Liver (tissue), 8 donors: ENCODE measurements at regions not wholly inside any gene's neighbourhood (a gene's known extent, or its start where the extent isn't known, plus 50 kb on each side); places are given as distances from the start of the nearest gene placed in this dataset.

Experiments
- DNase-seq: peaks from one replicate; pipeline ENCODE4 v3.0.0-alpha.2; 2017; ENCODE audit warnings: low spot score
- H3K27ac ChIP-seq, 2 donors: one replicate each; pipeline ENCODE4 v1.7.0; 2013; ENCODE audit warnings: inconsistent platforms in 2 of 2, low read length in 2 of 2, control low read depth in 1 of 2, low read depth in 1 of 2, mild to moderate bottlenecking in 1 of 2
- H3K27me3 ChIP-seq, 4 donors: one replicate each; pipeline versions ENCODE4 v1.6.1 to v1.7.0; 2013; ENCODE audit warnings: low read length in 3 of 4, inconsistent platforms in 1 of 4, mild to moderate bottlenecking in 1 of 4, moderate library complexity in 1 of 4; ENCODE audit not compliant: control insufficient read depth in 4 of 4, insufficient read depth in 4 of 4
- H3K36me3 ChIP-seq, 4 donors: one replicate each; pipeline versions ENCODE4 v1.6.1 to v1.7.0; 2013; ENCODE audit warnings: low read length in 3 of 4, mild to moderate bottlenecking in 3 of 4, low read depth in 1 of 4, moderate library complexity in 1 of 4; ENCODE audit not compliant: control insufficient read depth in 4 of 4, insufficient read depth in 3 of 4
- H3K4me1 ChIP-seq, 4 donors: one replicate each; pipeline versions ENCODE4 v1.6.1 to v1.7.0; 2013; ENCODE audit warnings: low read length in 3 of 4, mild to moderate bottlenecking in 3 of 4, moderate library complexity in 1 of 4; ENCODE audit not compliant: control insufficient read depth in 4 of 4, insufficient read depth in 4 of 4
- H3K4me3 ChIP-seq, 3 donors: one replicate each; pipeline versions ENCODE4 v1.6.1 to v1.7.0; 2013; ENCODE audit warnings: low read length in 3 of 3, control low read depth in 1 of 3, low read depth in 1 of 3, mild to moderate bottlenecking in 1 of 3
- H3K9ac ChIP-seq, 2 donors: one replicate each; pipeline ENCODE4 v1.7.0; 2013; ENCODE audit warnings: low read length in 2 of 2, mild to moderate bottlenecking in 2 of 2, moderate library complexity in 2 of 2, control low read depth in 1 of 2, low read depth in 1 of 2
- H3K9me3 ChIP-seq, 4 donors: one replicate each; pipeline versions ENCODE4 v1.6.1 to v1.7.0; 2013; ENCODE audit warnings: low read length in 3 of 4; ENCODE audit not compliant: control insufficient read depth in 4 of 4
- CTCF ChIP-seq: fragments of 150-350 bp; IDR thresholded peaks from 2 replicates; pipeline ENCODE4 v1.5.1; 2017; ENCODE audit warnings: improper control_type of control experiment, low read depth, low read length; ENCODE audit not compliant: missing input control
- EGR1 ChIP-seq, 2 donors: IDR thresholded peaks; 2 replicates each; pipeline ENCODE4 v1.6.1; 2016 to 2018; ENCODE audit warnings: antibody characterized with exemption in 2 of 2, low read depth in 2 of 2
- FOXA1 ChIP-seq: IDR thresholded peaks from 2 replicates; pipeline ENCODE4 v1.6.1; 2016; ENCODE audit warnings: antibody characterized with exemption
- FOXA2 ChIP-seq: IDR thresholded peaks from 2 replicates; pipeline ENCODE4 v1.6.1; 2016; ENCODE audit warnings: antibody characterized with exemption
- GABPA ChIP-seq, 2 donors: IDR thresholded peaks in 1 of 2; conservative IDR thresholded peaks in 1 of 2; 2 replicates each; pipeline ENCODE4 v1.6.1; 2016; ENCODE audit warnings: antibody characterized with exemption in 2 of 2, mild to moderate bottlenecking in 1 of 2, moderate library complexity in 1 of 2
- HNF4A ChIP-seq, 2 donors: conservative IDR thresholded peaks; 2 replicates each; pipeline ENCODE4 v1.6.1; 2016; ENCODE audit warnings: antibody characterized with exemption in 2 of 2, mild to moderate bottlenecking in 2 of 2
- HNF4G ChIP-seq: IDR thresholded peaks from 2 replicates; pipeline ENCODE4 v1.6.1; 2016; ENCODE audit warnings: antibody characterized with exemption
- JUND ChIP-seq, 2 donors: IDR thresholded peaks; 2 replicates each; pipeline ENCODE4 v1.6.1; 2016; ENCODE audit warnings: antibody characterized with exemption in 2 of 2
- MAX ChIP-seq: IDR thresholded peaks from 2 replicates; pipeline ENCODE4 v1.6.1; 2016; ENCODE audit warnings: antibody characterized with exemption
- NR2F2 ChIP-seq: IDR thresholded peaks from 2 replicates; pipeline ENCODE4 v1.6.1; 2016; ENCODE audit warnings: antibody characterized with exemption
- RAD21 ChIP-seq, 2 donors: IDR thresholded peaks; 2 replicates each; pipeline ENCODE4 v1.6.1; 2016; ENCODE audit warnings: antibody characterized with exemption in 2 of 2, mild to moderate bottlenecking in 2 of 2
- RXRA ChIP-seq, 2 donors: IDR thresholded peaks; 2 replicates each; pipeline ENCODE4 v1.6.1; 2017 to 2018; ENCODE audit warnings: antibody characterized with exemption in 2 of 2, mild to moderate bottlenecking in 1 of 2
- SP1 ChIP-seq: IDR thresholded peaks from 2 replicates; pipeline ENCODE4 v1.6.1; 2018; ENCODE audit warnings: antibody characterized with exemption, mild to moderate bottlenecking
- TAF1 ChIP-seq: conservative IDR thresholded peaks from 2 replicates; pipeline ENCODE4 v1.6.1; 2016; ENCODE audit warnings: antibody characterized with exemption, mild to moderate bottlenecking
- YY1 ChIP-seq: IDR thresholded peaks from 2 replicates; pipeline ENCODE4 v1.6.1; 2016; ENCODE audit warnings: antibody characterized with exemption, mild to moderate bottlenecking
- ZBTB33 ChIP-seq: IDR thresholded peaks from 2 replicates; pipeline ENCODE4 v1.6.1; 2016; ENCODE audit warnings: antibody characterized with exemption
- WGBS: extraction: QIAGEN DNeasy Blood & Tissue Kit; methylation state at CpG from one replicate; pipeline ENCODE4 v1.1.7; 2013; 5-methylcytosine and 5-hydroxymethylcytosine counted together
- TF ChIP-seq, protein P1 (sequence below): IDR thresholded peaks from 2 replicates; pipeline ENCODE4 v1.6.1; 2016; ENCODE audit warnings: antibody characterized with exemption, mild to moderate bottlenecking
- TF ChIP-seq, protein P2 (sequence below): IDR thresholded peaks from 2 replicates; pipeline ENCODE4 v1.6.1; 2016; ENCODE audit warnings: antibody characterized with exemption
- donor health status: healthy.
- donor health status: healthy.
- donor health status: healthy.
- donor health status: healthy.
- donor health status: healthy.

- Histone ChIP-seq H3K4me3 (no peak overlapping the region), H3K36me3 (no peaks in the 10 kb centered on the region), H3K4me1 (no peaks in the 10 kb centered on the region), H3K9ac (no peak overlapping the region), H3K27me3 (peaks cover 0 to 2% (median 0%) of the 10 kb centered on the region in 4 donors), H3K27ac (no peak overlapping the region), H3K9me3 (peaks cover 0 to 5% (median 0%) of the 10 kb centered on the region in 4 donors)
- DNase-seq: no peak
- 58% methylated on average over 1 of the region's 1 CpG for WGBS
- TF ChIP-seq, protein P1, sequence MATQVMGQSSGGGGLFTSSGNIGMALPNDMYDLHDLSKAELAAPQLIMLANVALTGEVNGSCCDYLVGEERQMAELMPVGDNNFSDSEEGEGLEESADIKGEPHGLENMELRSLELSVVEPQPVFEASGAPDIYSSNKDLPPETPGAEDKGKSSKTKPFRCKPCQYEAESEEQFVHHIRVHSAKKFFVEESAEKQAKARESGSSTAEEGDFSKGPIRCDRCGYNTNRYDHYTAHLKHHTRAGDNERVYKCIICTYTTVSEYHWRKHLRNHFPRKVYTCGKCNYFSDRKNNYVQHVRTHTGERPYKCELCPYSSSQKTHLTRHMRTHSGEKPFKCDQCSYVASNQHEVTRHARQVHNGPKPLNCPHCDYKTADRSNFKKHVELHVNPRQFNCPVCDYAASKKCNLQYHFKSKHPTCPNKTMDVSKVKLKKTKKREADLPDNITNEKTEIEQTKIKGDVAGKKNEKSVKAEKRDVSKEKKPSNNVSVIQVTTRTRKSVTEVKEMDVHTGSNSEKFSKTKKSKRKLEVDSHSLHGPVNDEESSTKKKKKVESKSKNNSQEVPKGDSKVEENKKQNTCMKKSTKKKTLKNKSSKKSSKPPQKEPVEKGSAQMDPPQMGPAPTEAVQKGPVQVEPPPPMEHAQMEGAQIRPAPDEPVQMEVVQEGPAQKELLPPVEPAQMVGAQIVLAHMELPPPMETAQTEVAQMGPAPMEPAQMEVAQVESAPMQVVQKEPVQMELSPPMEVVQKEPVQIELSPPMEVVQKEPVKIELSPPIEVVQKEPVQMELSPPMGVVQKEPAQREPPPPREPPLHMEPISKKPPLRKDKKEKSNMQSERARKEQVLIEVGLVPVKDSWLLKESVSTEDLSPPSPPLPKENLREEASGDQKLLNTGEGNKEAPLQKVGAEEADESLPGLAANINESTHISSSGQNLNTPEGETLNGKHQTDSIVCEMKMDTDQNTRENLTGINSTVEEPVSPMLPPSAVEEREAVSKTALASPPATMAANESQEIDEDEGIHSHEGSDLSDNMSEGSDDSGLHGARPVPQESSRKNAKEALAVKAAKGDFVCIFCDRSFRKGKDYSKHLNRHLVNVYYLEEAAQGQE: no peak
- TF ChIP-seq RXRA (IDR thresholded peaks at IDR 0.05) (no peak), EGR1 (IDR thresholded peaks at IDR 0.05; ENCODE audit: low read depth in 2 of 2) (no peak), HNF4G (no peak), ZBTB33 (no peak), RAD21 (IDR thresholded peaks at IDR 0.05) (no peak), JUND (IDR thresholded peaks at IDR 0.05) (no peak), HNF4A (conservative IDR thresholded peaks at IDR 0.05) (no peak), MAX (no peak), TAF1 (no peak), CTCF (no peak), YY1 (no peak), SP1 (no peak), FOXA1 (no peak)
These were observed 930.2 kb upstream of the LRRTM1 start for GRCh38 chr2:81234711-81235110.

- Histone ChIP-seq H3K4me3 (no peak overlapping the region), H3K36me3 (no peaks in the 10 kb centered on the region), H3K27me3 (no peaks in the 10 kb centered on the region), H3K9me3 (no peaks in the 10 kb centered on the region), H3K9ac (no peak overlapping the region), H3K4me1 (no peaks in the 10 kb centered on the region), H3K27ac (no peak overlapping the region)
- no peak for DNase-seq
- WGBS: 67% methylated on average over 4 of the region's 4 CpGs
- TF ChIP-seq FOXA2 (no peak), HNF4G (no peak), CTCF (no peak), ZBTB33 (no peak), NR2F2 (no peak), SP1 (no peak), RAD21 (IDR thresholded peaks at IDR 0.05) (no peak), HNF4A (conservative IDR thresholded peaks at IDR 0.05) (no peak), FOXA1 (no peak), RXRA (IDR thresholded peaks at IDR 0.05) (no peak), EGR1 (IDR thresholded peaks at IDR 0.05; ENCODE audit: low read depth in 2 of 2) (no peak), TAF1 (no peak), JUND (IDR thresholded peaks at IDR 0.05) (no peak), MAX (no peak), GABPA (IDR thresholded peaks at IDR 0.05 in 1 of 2, conservative IDR thresholded peaks at IDR 0.05 in 1 of 2) (no peak), YY1 (no peak)
- TF ChIP-seq, protein P2, sequence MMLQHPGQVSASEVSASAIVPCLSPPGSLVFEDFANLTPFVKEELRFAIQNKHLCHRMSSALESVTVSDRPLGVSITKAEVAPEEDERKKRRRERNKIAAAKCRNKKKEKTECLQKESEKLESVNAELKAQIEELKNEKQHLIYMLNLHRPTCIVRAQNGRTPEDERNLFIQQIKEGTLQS: no peak
These were observed 921.2 kb upstream of the LRRTM1 start for GRCh38 chr2:81225756-81226155.
